SK-N-MC (cell line): ENCODE measurements at regions not wholly inside any gene's neighbourhood (a gene's known extent, or its start where the extent isn't known, plus 50 kb on each side); places are given as distances from the start of the nearest gene placed in this dataset.

Source experiments
- EZH2 ChIP-seq: fragments of 200-600 bp; sonication (generic); IDR thresholded peaks from one replicate; pipeline ENCODE4 v1.6.1; 2017; ENCODE audit warnings: antibody characterized with exemption
- POLR2AphosphoS5 ChIP-seq: IDR thresholded peaks from 2 replicates; pipeline ENCODE4 v1.6.1; 2012; ENCODE audit warnings: mild to moderate bottlenecking, low read depth, low read length, borderline replicate concordance

DNA sequence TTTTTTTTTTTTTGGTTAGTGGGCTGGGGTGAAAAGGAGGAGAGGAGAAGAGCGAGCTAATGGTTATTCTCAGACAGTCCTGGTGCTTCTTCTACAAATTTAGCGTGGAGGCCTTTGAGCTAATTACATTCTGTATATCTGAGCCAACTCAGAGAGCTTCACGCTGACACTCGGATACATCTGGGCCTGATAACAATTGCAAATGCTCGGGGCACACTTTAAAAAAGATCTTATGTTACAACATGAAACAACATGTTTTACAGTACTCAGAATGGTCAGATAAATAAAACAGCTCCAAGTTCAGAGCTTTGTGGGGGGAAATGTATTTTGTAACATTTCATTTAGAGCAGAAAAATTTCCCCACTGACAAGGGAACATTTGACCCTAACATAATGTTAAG lies 966.9 kb upstream of the NR2F2 start:
- TF ChIP-seq EZH2 = no peak
- TF ChIP-seq POLR2AphosphoS5 = no peak
